Adrenal gland (tissue), 9 donors: ENCODE measurements at regions not wholly inside any gene's neighbourhood (a gene's known extent, or its start where the extent isn't known, plus 50 kb on each side); places are given as distances from the start of the nearest gene placed in this dataset.

Experiments used
- DNase-seq, 7 donors: peaks; one replicate each; pipeline ENCODE4 v3.0.0-alpha.2; 2019 to 2020
- H3K27ac ChIP-seq, 5 donors: fragments of 200-600 bp; sonication (generic) in 4 of 5; 1 replicate in 3 of 5; 2 replicates in 2 of 5; pipeline versions ENCODE4 v1.5.1 to v1.8.0; 2016 to 2020; ENCODE audit warnings: mild to moderate bottlenecking in 1 of 5
- H3K27me3 ChIP-seq: fragments of 200-600 bp; 2 replicates; pipeline ENCODE4 v1.8.0; 2021
- H3K36me3 ChIP-seq, 2 donors: fragments of 200-600 bp; replicated peaks in 1 of 2; 1 replicate in 1 of 2; 2 replicates in 1 of 2; pipeline versions ENCODE4 v1.5.1 to v1.8.0; 2018 to 2022
- H3K4me1 ChIP-seq, 2 donors: fragments of 200-600 bp; replicated peaks in 1 of 2; 1 replicate in 1 of 2; 2 replicates in 1 of 2; pipeline versions ENCODE4 v1.5.1 to v1.8.0; 2018 to 2021
- H3K4me3 ChIP-seq, 4 donors: fragments of 200-600 bp; sonication (generic) in 3 of 4; one replicate each; pipeline ENCODE4 v1.5.1; 2016 to 2018
- H3K9me3 ChIP-seq, 3 donors: fragments of 200-600 bp; sonication (generic) in 1 of 3; replicated peaks in 1 of 3; 1 replicate in 2 of 3; 2 replicates in 1 of 3; pipeline versions ENCODE4 v1.5.1 to v1.8.0; 2016 to 2021
- POLR2A ChIP-seq, 2 donors: fragments of 450-650 bp; IDR thresholded peaks; one replicate each; pipeline ENCODE4 v1.6.1; 2017; ENCODE audit warnings: antibody characterized with exemption in 2 of 2, mild to moderate bottlenecking in 2 of 2, moderate library complexity in 1 of 2
- WGBS, 4 donors: extraction: QIAGEN DNeasy Blood & Tissue Kit in 2 of 4; methylation state at CpG; one replicate each; pipeline versions ENCODE4 v1.1.5 to v1.1.7; 2013 to 2017; 5-methylcytosine and 5-hydroxymethylcytosine counted together
- intact Hi-C, 2 donors: fragments of 100-400 bp; cut with DNase I; formaldehyde crosslinking; loops; one replicate each; pipeline versions ENCODE4 v1.14.1 to v1.15.0; 2022 to 2023
- TF ChIP-seq, protein P1 (sequence below), 6 experiments: fragments of 450-650 bp in 4 of 6; fragments of 200-600 bp in 2 of 6; sonication (generic) in 1 of 6; IDR thresholded peaks; 1 replicate in 5 of 6; 2 replicates in 1 of 6; pipeline versions ENCODE4 v1.5.1 to v1.8.0; 2016 to 2021; ENCODE audit warnings: antibody characterized with exemption in 6 of 6, mild to moderate bottlenecking in 2 of 6, moderate library complexity in 1 of 6
- donor health status: healthy with polysubstance abuse.
- donor health status: Bipolar disorder and iron deficiency.
- donor health status: DM: yes; HTN: yes; CAD: no.
- donor health status: DM: no; HTN: no; CAD: no.
- donor health status: DM: no; HTN: no; CAD: no.

GRCh38 chr7:17497549-17498167, 199.2 kb downstream of the AHR start:
- no peaks in the 10 kb centered on the region for H3K9me3 ChIP-seq
- no peak for DNase-seq
- WGBS, 4 donors: 78 to 89% (median 85%) methylated on average over 5 of the region's 5 CpGs
- H3K4me1 ChIP-seq: peaks cover 0 to 3% of the 10 kb centered on the region in 2 donors
- no peak for TF ChIP-seq POLR2A (IDR thresholded peaks at IDR 0.05)
- TF ChIP-seq, protein P1, sequence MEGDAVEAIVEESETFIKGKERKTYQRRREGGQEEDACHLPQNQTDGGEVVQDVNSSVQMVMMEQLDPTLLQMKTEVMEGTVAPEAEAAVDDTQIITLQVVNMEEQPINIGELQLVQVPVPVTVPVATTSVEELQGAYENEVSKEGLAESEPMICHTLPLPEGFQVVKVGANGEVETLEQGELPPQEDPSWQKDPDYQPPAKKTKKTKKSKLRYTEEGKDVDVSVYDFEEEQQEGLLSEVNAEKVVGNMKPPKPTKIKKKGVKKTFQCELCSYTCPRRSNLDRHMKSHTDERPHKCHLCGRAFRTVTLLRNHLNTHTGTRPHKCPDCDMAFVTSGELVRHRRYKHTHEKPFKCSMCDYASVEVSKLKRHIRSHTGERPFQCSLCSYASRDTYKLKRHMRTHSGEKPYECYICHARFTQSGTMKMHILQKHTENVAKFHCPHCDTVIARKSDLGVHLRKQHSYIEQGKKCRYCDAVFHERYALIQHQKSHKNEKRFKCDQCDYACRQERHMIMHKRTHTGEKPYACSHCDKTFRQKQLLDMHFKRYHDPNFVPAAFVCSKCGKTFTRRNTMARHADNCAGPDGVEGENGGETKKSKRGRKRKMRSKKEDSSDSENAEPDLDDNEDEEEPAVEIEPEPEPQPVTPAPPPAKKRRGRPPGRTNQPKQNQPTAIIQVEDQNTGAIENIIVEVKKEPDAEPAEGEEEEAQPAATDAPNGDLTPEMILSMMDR (IDR thresholded peaks at IDR 0.05): no peak
- intact Hi-C loops: no loop called here
- no peak overlapping the region for H3K4me3 ChIP-seq
- no peak overlapping the region for H3K27ac ChIP-seq
- no peaks in the 10 kb centered on the region for H3K27me3 ChIP-seq
- no peaks in the 10 kb centered on the region for H3K36me3 ChIP-seq

GRCh38 chr7:17498230-17498629, 199.8 kb downstream of the AHR start:
- Histone ChIP-seq H3K36me3 (no peaks in the 10 kb centered on the region), H3K27me3 (no peaks in the 10 kb centered on the region), H3K4me3 (no peak overlapping the region), H3K27ac (no peak overlapping the region), H3K4me1 (peaks cover 0 to 4% of the 10 kb centered on the region in 2 donors), H3K9me3 (no peaks in the 10 kb centered on the region)
- DNase-seq: no peak
- intact Hi-C loops: no loop called here
- 94 to 100% (median 97%) methylated on average over 4 of the region's 4 CpGs for WGBS, 4 donors
- no peak for TF ChIP-seq POLR2A (IDR thresholded peaks at IDR 0.05)
- TF ChIP-seq, protein P1 (IDR thresholded peaks at IDR 0.05): no peak

- intact Hi-C loops: no loop called here
- Histone ChIP-seq H3K4me1 (peaks cover 0 to 4% of the 10 kb centered on the region in 2 donors), H3K4me3 (no peak overlapping the region), H3K27me3 (no peaks in the 10 kb centered on the region), H3K9me3 (no peaks in the 10 kb centered on the region), H3K36me3 (no peaks in the 10 kb centered on the region), H3K27ac (no peak overlapping the region)
- no peak for DNase-seq
- no peak for TF ChIP-seq POLR2A (IDR thresholded peaks at IDR 0.05)
- TF ChIP-seq, protein P1 (IDR thresholded peaks at IDR 0.05): no peak
These were observed 202.3 kb downstream of the AHR start for GRCh38 chr7:17500736-17501135.

DNA sequence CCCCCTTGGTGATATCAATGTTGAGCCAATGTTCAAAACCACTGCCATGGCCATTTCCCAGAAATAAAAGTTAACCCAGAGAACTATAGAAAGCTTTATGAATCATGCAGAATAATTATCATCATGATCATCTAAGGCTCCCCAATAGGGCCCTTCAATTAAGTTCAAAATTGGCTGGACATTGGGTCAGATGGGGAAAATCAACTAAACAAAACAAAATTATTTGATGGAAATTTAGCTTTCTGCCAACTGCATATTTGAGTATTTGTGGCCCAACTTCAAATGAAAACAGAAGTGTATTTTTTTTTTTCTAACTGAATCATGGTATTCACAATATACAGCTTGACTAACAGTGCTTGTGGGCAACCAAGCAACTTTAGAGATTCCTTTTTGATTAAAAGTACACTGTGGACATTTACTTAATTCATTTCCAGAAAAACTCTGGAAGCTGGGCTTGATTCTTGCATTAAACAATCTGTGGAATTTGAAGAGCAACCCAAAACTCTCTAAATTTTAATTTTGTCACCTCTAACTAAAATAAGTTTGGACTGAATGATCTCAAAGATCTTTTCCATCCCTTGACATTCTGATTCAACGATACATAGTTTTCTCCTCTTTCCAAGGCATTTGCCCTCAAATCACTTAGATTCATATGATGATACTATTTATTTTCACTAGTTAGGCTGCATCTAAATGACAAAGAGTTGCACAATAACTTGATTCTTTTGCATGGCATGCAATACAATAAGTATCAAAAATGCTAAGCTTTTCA, 203.2 kb downstream of the AHR start:
- DNase-seq: no peak
- Histone ChIP-seq H3K4me1 (peaks cover 0 to 4% of the 10 kb centered on the region in 2 donors), H3K27ac (no peak overlapping the region), H3K9me3 (no peaks in the 10 kb centered on the region), H3K36me3 (no peaks in the 10 kb centered on the region), H3K27me3 (no peaks in the 10 kb centered on the region), H3K4me3 (no peak overlapping the region)
- TF ChIP-seq POLR2A (IDR thresholded peaks at IDR 0.05): no peak
- TF ChIP-seq, protein P1 (IDR thresholded peaks at IDR 0.05): no peak
- 74 to 91% (median 82%) methylated on average over 1 of the region's 1 CpG for WGBS, 4 donors
- intact Hi-C loops: no loop called here
